GM12878 (cell line): ENCODE measurements at regions not wholly inside any gene's neighbourhood (a gene's known extent, or its start where the extent isn't known, plus 50 kb on each side); places are given as distances from the start of the nearest gene placed in this dataset.

Experiments
- CEBPB ChIP-seq, 2 experiments: fragments of 150-350 bp in 1 of 2; IDR thresholded peaks; 2 replicates each; pipeline ENCODE4 v1.6.1; 2012 to 2014; ENCODE audit warnings: low read depth in 2 of 2, low read length in 2 of 2, borderline replicate concordance in 1 of 2, inconsistent platforms in 1 of 2
- CTCF ChIP-seq, 3 experiments: IDR thresholded peaks in 2 of 3; conservative IDR thresholded peaks in 1 of 3; 2 replicates each; pipeline ENCODE4 v1.5.1; 2011; ENCODE audit warnings: low read depth in 3 of 3, low read length in 3 of 3, mild to moderate bottlenecking in 3 of 3, control low read depth in 2 of 3, moderate library complexity in 2 of 3, inconsistent platforms in 1 of 3, mixed read lengths in 1 of 3; ENCODE audit not compliant: control insufficient read depth in 2 of 3, insufficient read depth in 1 of 3; ENCODE audit errors: extremely low read depth in 1 of 3
- MEF2B ChIP-seq: fragments of 450-650 bp; IDR thresholded peaks from 2 replicates; pipeline ENCODE4 v1.6.1; 2018; ENCODE audit warnings: mild to moderate bottlenecking, moderate library complexity; ENCODE audit not compliant: partially characterized antibody, poor library complexity, severe bottlenecking
- NFYB ChIP-seq: IDR thresholded peaks from 2 replicates; pipeline ENCODE4 v1.6.1; 2011; ENCODE audit warnings: low read depth, mild to moderate bottlenecking, low read length, improper control_type of control experiment, moderate library complexity; ENCODE audit not compliant: insufficient read depth
- NR2C1 ChIP-seq: fragments of 450-650 bp; IDR thresholded peaks from 2 replicates; pipeline ENCODE4 v1.6.1; 2017; ENCODE audit warnings: antibody characterized with exemption, mild to moderate bottlenecking, moderate library complexity
- SP1 ChIP-seq: IDR thresholded peaks from one replicate; pipeline ENCODE4 v1.6.1; 2011; ENCODE audit warnings: low read depth, low read length
- TF ChIP-seq, protein P1 (sequence below): fragments of 450-650 bp; IDR thresholded peaks from 2 replicates; pipeline ENCODE4 v1.6.1; 2017; ENCODE audit warnings: antibody characterized with exemption, mild to moderate bottlenecking, moderate library complexity

GRCh38 chr2:7207631-7208030 lies 290.4 kb downstream of the RNF144A start:
- TF ChIP-seq CEBPB (IDR thresholded peaks at IDR 0.05; ENCODE audit: borderline replicate concordance in 1 of 2, low read depth in 2 of 2, low read length in 2 of 2) (no peak), MEF2B (no peak), NR2C1 (no peak), SP1 (no peak), CTCF (IDR thresholded peaks at IDR 0.05 in 2 of 3, conservative IDR thresholded peaks at IDR 0.05 in 1 of 3; ENCODE audit: control insufficient read depth in 2 of 3, extremely low read depth in 1 of 3, insufficient read depth in 1 of 3, low read depth in 3 of 3, low read length in 3 of 3) (no peak), NFYB (no peak)
- TF ChIP-seq, protein P1, sequence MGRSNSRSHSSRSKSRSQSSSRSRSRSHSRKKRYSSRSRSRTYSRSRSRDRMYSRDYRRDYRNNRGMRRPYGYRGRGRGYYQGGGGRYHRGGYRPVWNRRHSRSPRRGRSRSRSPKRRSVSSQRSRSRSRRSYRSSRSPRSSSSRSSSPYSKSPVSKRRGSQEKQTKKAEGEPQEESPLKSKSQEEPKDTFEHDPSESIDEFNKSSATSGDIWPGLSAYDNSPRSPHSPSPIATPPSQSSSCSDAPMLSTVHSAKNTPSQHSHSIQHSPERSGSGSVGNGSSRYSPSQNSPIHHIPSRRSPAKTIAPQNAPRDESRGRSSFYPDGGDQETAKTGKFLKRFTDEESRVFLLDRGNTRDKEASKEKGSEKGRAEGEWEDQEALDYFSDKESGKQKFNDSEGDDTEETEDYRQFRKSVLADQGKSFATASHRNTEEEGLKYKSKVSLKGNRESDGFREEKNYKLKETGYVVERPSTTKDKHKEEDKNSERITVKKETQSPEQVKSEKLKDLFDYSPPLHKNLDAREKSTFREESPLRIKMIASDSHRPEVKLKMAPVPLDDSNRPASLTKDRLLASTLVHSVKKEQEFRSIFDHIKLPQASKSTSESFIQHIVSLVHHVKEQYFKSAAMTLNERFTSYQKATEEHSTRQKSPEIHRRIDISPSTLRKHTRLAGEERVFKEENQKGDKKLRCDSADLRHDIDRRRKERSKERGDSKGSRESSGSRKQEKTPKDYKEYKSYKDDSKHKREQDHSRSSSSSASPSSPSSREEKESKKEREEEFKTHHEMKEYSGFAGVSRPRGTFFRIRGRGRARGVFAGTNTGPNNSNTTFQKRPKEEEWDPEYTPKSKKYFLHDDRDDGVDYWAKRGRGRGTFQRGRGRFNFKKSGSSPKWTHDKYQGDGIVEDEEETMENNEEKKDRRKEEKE = no peak
